GM21737 (cell line): ENCODE measurements at regions not wholly inside any gene's neighbourhood (a gene's known extent, or its start where the extent isn't known, plus 50 kb on each side); places are given as distances from the start of the nearest gene placed in this dataset.
"Not testable (repeated sequence)": the region's sequence is repeated elsewhere in the genome, so short reads cannot be mapped to it uniquely, and the experiment has no call there.

Source experiments
- ATAC-seq: cut with Tn5 transposase; IDR thresholded peaks from one replicate; pipeline ENCODE4 v1.9.1; 2021; ENCODE audit warnings: mild to moderate bottlenecking, moderate library complexity; ENCODE audit not compliant: unreplicated experiment

DNA sequence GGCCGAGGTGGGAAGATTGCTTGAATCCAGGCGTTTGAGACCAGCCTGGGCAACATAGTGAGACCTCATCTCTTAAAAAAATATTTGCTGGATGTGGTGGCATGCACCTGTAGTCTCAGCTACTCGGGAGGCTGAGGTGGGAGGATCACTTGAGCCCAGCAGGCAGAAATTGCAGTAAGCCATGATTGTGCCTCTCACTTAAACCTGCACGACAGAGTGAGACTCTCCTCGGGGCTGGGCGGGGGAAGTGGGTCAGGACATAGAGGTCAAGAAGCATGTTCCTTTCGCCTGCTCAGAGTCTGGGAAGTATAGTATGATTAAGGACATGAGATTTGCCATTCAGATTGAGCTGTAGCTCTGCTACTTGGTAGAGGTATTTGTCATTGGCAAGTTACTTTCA lies 52.3 kb downstream of the SEPTIN7 start:
- not testable (repeated sequence) for ATAC-seq

GRCh38 chr7:35854311-35854710 lies 53.5 kb downstream of the SEPTIN7 start:
- ATAC-seq = no peak

GRCh38 chr7:35856175-35856574 lies 55.3 kb downstream of the SEPTIN7 start:
- ATAC-seq = no peak

- no peak for ATAC-seq
Observed at GRCh38 chr7:35860664-35861063, 59.8 kb downstream of the SEPTIN7 start.

GRCh38 chr7:35865287-35865686 lies 64.4 kb downstream of the SEPTIN7 start:
- no peak for ATAC-seq

- ATAC-seq = no peak
Observed at GRCh38 chr7:35866186-35866585, 65.3 kb downstream of the SEPTIN7 start.

DNA sequence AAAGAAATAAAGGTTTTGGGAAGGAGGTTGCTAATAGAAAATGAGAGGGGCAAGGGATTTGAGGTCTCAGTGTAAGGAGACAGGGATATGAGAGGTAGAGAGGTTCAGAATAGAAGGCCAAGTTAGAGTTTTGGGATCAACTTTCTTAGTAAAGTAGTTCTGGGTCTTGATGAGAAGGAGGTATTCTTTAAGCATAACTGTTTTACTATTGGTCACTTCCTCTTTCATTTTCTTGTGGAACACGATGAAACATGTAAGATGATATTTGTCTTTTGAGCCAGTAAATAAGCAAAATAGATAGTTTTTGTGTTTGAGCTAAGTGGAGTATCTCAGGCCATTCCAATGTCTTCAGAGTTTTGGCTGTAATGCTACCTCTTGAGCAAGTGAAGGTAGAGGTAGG lies 68.3 kb downstream of the SEPTIN7 start:
- ATAC-seq = not testable (repeated sequence)

DNA sequence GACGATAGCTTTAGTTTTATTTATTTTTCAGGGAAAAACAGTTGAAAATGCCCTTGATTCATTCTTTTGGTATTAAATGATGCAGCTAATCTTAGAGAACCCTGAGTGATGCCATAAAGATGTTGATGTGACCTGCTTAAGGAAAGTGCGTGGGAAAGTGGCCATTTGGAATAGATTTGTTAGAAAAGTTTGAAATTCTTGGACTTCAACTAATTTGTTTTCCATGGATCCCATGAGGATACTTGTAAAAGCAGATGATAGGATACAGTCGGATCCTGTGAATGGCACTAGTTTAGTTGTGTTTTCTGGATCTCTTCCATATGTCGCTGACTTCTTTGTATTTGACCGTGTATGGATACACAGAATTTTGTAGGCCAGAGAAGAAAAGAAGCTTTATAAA lies 69.0 kb downstream of the SEPTIN7 start:
- no peak for ATAC-seq

- ATAC-seq = no peak
Observed at GRCh38 chr7:35871856-35872255, 71.0 kb downstream of the SEPTIN7 start.

DNA sequence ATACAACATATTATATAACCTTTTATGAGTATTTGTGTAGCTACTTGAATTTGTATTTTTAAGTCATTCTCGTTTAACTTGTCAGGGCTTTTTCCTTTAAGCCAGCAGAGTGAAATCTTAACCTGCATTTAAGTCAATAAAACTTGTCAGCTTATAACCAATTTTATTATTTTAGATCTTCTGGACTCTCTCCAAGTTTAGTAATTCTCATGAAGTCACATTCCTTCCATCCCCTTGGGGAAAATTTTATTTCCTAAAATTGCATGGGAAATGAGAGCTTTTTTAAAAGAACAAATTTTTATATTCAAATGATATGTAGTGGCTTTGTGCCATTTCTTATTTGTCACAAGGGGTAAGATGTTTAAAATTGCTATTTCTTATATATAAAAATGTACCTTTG lies 74.0 kb downstream of the SEPTIN7 start:
- ATAC-seq = no peak

GRCh38 chr7:35875292-35875691 lies 74.4 kb downstream of the SEPTIN7 start:
- no peak for ATAC-seq

- no peak for ATAC-seq
Observed at GRCh38 chr7:35878351-35878750, 77.5 kb downstream of the SEPTIN7 start.

GRCh38 chr7:35887430-35887829 lies 86.6 kb downstream of the SEPTIN7 start:
- ATAC-seq = not testable (repeated sequence)

DNA sequence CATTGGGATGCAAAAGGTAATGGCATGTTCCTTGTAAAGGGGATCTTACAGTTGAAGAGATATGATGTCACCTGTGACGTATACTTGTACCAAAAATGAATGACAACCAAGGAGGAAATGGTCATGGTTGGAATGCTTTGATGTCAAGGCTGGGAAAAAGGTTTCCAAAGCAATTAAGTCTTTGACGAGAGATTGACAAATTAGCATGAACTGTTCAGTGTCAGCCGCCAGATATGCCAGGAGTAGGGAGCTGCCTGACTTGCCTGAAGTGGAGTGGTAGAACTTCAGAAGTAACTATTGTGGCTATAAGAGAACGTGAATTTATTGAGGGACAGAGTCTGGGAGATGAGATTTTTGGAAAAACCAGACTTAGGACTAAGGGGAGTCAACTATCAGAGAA lies 88.1 kb downstream of the SEPTIN7 start:
- no peak for ATAC-seq

- ATAC-seq = no peak
Observed at GRCh38 chr7:35889870-35890269, 89.0 kb downstream of the SEPTIN7 start.

GRCh38 chr7:35891004-35891830 lies 90.4 kb downstream of the SEPTIN7 start:
- ATAC-seq = no peak

DNA sequence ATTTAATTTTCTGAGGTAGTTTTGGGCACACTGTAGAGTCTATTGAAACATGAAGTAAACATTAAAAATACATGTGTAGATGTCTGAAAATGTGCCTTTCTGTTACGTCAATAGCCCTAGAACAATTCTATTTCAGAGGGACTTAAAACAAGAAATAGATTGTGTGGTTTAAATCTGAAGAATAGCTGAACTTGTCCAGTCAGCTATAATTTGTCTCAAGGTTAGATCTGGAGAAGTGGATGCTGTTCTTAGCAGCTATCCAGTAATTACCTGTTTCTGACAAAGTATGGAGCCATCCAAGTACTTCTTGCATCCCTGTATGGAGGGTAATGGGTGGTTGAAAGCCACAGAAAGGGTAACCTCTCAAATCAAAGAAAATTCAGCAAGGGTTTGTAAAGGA lies 92.8 kb downstream of the SEPTIN7 start:
- ATAC-seq = no peak

DNA sequence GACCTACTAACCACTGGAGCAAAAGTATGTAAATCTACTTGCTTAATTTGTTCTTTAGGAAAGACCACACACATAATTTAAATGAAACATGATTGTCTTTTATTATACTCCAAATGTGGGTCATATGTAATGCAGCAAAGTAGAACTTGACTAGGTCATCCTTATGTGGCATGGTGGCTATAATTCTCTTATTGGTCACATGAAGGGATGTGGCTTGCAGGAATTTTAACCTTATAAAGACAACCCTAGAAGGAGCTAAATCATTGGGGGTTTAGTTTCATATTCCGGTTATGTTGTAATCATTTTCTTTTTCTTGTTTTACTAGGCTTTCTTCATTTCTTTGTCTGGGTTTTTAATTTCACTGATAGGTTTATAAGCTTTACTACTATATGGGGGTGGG lies 93.9 kb downstream of the SEPTIN7 start:
- ATAC-seq = no peak

GRCh38 chr7:35900651-35901050 lies 99.8 kb downstream of the SEPTIN7 start:
- no peak for ATAC-seq

GRCh38 chr7:35905555-35905954 lies 104.7 kb downstream of the SEPTIN7 start:
- ATAC-seq = no peak

DNA sequence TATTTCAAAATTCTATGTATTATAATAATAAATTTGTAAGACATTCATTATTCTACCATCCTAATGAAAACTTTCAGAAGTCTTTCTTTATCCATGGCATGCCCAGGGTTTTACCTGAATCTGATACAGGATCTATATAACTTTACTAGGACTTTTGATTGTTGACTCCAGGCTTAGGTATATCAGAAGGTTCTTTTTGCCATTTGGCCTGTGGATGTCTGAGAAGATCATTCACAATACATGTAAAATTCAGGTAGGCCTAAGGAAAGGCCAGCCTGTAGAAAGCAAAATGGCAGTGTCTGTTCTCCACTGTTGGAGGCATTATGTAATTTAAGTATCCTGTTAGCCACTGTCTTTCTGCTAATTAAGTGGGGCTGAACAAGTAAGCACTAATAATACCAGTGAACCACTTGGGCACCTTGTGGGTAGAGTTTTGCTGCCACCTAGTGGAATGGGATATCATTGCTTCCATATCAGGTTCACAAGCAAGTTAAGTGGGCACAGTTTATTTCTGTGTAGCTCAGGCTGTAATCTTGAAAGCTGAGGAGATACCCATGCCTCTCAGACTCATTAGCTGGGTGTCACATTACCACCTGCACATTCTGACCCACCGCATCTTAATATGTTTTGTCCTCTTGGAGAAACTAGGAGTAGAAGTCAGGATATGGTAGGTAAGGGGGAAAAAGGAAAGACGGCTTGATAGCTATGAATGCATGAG lies 105.5 kb downstream of the SEPTIN7 start:
- ATAC-seq = peak; percentile 75
